HG02973 (cell line): ENCODE measurements at regions not wholly inside any gene's neighbourhood (a gene's known extent, or its start where the extent isn't known, plus 50 kb on each side); places are given as distances from the start of the nearest gene placed in this dataset.

Experiments
- ATAC-seq: cut with Tn5 transposase; IDR thresholded peaks from one replicate; pipeline ENCODE4 v1.9.1; 2021; ENCODE audit warnings: moderate library complexity; ENCODE audit not compliant: unreplicated experiment

DNA sequence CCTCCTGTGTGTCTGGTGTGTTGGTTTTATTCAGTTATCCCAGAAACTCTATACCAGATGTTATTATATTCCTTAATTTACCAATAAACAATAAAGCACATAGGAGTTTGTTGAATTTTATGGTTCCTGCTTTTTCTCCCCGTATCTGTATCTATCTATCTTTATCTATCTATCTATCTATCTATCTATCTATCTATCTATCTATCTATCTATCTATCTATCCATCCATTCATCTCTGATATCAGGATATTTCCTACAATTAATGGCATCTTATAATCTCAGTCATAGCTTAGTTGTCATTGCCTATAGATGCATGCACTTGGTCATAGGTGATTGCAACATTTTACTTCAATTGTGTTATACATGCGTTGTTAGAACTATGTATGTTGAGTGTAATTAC is 500.2 kb upstream of the ZEB2 start:
- no peak for ATAC-seq

DNA sequence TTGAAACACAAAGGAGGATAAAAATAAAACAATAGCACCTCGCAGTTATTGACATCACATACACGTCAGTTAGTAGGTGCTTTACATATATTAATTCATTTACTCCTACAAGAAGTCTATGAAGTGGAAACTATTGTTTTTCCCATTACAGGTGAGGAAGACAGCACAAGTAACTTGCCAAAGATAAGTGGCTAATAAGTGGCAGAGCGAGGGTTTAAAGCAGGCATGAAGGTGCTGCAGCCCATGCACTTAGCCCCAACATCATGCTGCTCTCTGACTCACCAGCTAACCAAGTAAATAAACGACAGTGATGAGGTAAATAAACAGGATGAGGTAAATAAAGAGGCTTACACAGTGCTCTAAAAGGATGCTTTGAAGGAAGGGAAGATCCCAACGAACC is 498.6 kb upstream of the ZEB2 start:
- no peak for ATAC-seq

DNA sequence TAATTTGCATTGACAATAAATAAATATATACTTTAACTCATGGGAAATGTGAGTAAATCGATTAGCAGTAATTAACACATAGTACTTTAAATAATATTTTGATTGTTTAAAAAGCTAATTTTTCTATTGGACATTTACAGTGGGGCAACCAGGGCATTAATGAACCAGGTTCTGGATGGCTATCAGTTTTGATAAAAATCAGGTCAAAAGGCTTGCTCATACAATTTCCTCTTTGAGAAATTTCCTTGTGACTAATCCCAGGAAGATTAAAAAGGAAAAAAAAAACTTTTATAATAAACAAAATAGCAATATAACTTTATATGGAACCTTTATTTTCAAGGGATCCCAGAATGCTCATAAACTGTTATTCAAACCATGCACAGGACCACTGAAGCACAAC is 497.2 kb upstream of the ZEB2 start:
- ATAC-seq: no peak

DNA sequence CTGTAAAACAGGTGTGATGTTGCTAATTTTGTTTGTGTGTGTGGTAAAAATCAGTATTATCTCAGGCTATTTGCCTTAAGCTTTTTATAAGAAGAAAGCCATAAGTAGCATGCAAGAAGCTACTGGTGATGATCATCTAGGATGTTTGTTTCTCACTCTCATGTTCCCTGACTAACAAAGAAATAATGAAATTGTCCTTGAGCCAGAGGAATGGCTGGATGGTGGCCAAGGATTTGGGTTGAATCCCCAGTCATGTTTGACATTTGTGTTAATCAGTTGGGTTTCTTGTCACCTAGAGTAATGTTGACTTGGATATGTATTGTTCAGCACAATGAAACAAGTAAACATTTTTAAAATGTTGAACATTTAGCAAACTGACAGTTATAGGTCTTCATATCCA is 496.8 kb upstream of the ZEB2 start:
- no peak for ATAC-seq

DNA sequence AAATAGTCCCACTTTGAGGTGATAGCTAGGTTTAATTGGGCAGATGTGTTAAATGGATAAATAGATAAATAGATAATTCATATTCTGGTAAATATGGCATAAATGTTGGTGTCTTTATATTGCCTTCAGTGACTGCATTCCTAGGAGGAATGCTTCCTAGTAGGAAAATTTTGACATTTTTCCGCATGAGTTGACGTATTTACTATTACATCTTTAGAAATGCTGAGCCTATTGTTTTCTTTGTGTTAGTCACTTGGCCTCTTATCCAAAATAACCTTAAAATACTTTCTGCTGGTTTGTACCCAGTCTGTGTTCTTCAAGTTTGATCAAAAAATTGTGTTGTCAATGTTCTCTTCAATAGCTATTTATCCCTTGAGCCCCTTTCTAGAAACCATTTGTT is 495.6 kb upstream of the ZEB2 start:
- ATAC-seq: no peak

DNA sequence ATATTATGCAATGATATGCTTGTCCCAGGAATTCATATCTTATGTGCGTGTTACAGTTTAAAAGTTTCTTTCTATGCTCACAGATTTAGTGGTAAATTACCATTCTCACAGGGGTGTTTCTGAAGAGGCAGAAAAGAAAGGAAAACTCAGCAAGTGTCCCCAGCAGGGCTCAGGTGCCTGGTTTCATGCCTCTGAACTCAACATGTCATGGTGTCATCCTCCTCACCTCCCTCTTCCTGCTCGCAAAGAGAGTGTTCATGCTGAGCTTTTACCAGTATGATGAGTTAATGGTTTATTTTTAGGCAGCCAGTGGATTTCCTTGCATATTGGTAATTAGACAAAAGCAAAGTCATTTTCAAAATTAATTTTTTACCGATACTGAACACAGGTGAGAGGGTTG is 492.9 kb upstream of the ZEB2 start:
- ATAC-seq: no peak

DNA sequence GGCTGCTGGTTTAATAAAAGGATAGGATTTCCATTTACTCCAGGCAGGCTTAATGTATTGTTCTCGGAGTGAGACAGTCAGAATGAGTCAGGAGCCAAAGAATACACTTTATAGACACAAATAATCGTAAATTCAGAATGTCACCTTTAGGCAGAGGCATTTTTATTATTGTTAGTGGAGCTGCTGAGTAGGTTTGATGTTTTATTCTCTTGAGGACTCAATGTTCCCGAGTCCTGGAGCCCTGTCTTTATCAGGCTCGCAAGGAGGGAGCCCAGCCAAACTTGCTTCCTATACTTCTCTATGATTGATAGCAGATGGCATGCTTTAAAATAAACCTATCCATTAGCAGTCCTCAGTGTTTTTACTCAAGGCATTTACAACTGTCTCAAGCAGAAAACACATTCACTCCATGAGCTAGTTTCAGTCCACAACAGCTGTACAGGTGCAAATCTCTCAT is 492.3 kb upstream of the ZEB2 start:
- ATAC-seq: no peak

DNA sequence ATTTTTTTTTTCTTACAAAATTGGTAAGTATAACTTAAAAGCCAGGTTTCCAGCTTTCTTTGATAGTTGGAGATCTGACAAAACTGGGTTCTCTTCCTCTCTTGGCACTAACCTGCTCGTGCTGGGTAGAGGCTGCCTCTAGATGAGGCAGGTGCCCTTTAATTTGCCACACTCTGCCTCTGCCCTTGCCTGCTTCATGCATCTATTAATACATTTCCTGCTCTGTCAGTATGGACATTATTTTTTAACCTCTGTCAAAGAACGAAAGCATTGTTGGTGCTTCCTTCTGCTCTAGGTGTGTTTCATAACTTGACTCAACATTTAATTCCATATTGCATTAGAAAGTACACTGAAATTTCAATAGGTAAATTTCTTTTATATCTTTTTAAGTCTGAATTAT is 490.7 kb upstream of the ZEB2 start:
- ATAC-seq: no peak

DNA sequence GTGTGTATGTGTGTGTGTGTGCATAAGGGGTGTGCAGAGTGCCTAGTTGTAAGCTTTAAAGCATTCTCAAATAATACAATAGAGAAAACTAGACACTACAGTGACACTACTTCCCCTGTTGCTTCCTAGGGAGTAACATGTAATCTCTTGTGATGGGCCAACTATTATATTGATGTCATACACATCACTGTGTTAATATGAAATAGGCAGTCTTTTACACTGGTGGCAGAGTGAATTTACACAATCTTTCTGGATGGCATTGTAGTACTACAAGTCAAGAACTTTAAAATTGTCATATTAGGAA is 488.0 kb upstream of the ZEB2 start:
- no peak for ATAC-seq

DNA sequence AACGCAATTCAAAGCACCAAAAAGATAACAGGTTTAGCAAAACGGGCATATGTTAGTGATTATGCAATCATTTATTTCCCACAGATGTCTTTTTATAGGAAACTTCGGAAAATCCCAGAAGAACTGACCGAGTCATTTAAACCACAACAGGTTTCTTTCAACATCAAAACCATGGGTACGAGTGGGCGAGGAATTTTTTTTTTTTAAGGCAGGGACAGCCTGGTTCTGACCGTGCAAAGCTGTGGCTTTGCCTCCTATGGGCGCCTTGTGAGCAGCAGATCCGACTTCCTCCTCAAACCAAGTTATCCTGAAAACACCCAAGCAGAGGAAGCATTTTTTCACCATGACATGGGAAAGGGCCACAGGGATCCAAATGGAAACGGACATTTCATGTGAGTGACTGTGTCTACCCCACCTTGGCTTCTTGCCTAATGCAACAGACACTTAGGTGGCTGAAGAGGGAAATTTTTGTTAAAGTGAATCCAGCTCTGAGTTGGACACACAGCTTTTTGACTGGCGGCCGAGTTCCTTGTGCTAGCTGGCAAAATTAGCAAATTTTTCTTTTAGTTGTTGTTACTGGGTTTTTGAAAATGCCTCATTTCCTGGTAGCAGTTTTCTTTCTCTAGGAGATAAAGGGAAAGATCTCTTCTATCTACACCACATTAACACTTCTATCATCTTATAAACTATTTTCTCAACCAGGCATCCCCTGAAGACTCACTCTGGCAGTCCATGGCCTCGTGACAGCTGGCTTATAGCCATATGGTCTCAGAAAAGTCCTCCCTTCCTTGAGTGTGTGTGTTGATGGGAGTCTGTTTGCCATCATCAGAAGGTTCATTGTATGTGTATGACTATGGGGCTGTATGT is 487.4 kb upstream of the ZEB2 start:
- ATAC-seq: no peak

DNA sequence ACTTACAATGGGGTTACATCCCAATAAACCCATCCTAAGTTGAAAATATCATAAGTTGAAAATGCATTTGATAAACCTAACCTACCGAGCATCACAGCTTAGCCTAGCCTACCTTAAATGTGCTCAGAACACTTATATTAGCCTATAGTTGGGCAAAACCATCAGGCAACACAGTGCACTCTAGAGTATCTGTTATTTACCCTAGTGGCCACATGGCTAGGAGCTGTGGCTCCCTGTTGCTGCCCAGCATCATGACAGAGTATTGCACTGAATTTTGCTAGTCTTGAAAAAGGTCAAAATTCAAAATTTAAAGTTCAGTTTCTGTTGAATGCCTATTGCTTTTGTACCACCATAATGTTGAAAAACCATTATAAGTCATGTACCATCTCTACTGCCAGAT is 482.7 kb upstream of the ZEB2 start:
- ATAC-seq: no peak

DNA sequence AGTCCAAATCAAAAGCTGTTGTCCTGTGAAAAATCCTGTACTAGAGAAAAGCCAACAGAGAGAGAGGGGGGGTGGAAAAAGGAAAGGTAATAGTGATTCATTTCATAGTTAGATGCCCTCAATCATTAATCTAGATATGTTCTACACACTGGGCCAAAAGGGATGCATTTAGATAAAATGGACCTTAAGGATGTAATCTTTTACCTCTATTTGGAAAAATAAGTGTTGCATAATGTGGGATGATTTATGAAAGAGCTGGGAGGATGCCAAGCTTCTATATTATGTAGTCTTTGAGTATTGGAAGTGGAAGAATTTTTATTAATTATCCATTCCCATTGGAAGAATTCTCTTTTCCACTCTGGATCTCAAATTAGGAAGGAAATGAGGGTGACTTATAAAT is 480.5 kb upstream of the ZEB2 start:
- ATAC-seq: no peak

DNA sequence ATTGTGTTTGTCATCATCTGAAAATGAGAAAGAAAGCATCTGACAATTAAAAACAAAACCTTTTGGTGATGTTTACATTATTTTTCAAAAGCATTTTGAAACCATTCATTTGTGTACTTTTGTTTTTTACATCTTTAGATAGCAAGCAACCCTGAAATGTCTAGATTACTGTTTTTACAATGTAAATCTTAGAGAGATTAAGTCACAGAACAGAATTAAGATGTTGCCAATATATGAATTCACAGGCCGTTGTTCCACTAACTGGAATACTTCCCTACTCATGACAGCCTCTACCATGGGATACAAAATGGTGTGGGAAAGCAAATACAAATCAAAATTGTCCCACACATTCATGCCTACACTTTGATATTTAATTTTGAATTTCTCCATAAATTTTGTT is 480.0 kb upstream of the ZEB2 start:
- ATAC-seq: no peak

DNA sequence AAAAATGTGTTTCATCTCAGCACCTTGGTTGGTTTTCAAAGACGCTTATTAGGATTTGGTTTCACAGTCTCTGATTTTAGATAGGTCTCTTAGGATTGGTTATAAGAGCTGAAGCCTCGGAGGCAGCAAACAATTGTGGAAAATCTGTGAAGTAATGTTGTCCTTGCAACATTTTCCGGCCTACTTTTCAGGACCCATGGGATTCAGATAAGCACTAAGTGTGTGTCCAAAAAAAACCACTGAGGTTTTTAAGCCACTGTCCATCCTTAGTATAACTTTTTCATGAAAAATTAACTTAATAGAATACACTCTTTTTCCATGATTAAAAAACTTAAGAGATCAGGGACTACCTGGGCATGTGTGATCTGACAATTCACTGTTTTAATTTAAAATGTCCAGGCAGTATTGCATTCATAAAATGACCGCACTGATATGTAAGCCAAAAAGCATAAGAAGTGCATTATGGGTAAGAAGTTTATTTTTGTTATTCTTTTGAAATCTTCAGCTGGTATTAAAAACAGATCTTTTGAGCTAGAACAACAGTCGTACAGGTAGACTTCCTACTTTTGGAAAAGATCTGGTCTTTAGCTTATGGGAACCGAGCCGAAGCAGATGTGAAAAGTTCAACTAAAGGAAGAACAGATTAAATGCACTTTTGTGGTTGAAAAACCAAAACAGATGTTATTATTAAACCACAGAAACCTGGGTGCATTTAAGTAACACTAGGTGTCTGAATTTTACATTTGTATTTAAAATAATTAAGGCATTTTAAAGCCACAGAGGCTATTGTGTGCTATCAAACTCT is 479.4 kb upstream of the ZEB2 start:
- ATAC-seq: no peak

DNA sequence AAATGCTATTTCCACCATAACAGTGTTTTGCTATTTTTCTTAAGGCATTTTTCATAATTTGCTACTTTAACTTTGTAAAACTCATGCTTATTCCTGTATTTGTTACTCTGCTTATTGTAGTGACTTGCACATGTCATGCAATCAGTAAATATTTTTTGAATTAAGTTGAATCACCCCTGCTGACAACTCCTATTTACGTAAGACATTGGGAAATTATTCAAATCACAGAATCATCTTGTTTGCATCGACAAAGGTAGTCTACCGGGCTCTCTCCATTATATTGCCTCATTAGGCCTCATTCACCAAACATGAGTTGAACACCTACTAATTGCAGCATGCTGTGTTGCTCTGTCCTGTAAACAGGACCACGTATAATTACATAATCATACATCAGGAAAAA is 478.5 kb upstream of the ZEB2 start:
- ATAC-seq: no peak

DNA sequence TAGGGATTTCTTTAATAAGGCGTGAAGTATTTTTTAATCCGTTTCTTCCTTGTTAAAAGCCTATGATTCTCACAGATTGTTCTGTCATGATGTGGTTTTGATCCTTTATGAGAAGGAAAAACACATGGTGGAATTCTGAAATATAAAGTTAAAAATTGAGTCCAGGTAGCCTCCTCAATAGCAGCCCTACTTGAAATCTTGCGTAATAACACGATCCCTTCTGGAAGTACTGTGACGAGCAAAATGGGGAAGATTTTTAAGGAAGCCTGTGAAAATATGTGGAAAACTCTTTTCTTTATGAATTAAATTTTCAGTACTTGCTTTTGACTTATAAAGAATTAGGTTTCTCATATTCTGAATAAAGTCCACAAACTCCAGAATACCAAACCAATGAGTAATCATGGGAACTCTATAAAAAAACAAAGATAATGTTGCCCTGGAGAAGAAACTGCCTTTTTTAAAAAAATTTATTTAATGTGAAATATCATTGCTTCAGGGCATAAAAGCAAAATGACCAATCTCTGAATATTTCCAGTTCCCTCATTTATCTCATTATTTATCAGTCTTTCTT is 476.4 kb upstream of the ZEB2 start:
- ATAC-seq: no peak

DNA sequence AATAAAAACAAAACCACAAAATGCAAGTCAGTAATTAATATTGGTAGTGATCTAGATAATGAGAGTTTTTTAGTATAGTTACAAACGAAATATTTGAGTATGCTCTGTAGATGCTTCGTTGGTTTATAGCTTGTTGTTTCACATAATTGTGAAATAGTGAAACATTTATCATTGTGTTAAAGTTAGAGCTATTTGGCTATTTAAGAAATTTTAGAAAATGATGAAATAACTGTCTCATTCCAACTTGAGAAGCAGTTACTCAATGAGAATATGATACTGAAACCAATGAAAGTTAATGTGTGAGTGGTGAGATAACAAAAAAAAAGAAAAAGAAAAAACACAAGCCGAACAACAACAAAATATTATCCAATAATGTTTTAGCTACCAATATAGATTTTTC is 475.6 kb upstream of the ZEB2 start:
- ATAC-seq: no peak

DNA sequence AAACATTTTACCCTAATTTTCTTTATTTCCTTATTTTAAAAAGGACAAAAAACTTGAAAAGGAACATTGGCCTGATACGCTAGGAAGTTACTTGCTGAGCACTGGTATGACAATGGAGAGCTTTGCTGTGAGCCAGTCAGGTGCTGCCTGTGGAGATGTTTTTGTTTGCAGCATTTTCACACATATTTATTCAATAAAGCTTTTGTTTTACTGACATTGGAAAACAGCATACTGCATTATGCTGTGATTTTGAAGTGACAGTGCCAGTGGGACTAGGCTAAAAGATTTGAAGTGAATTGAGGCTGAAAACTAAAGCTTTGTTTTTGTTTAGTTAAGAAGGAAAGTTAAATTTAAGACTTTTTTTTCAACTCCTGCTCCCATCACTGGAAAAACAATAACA is 470.7 kb upstream of the ZEB2 start:
- no peak for ATAC-seq

DNA sequence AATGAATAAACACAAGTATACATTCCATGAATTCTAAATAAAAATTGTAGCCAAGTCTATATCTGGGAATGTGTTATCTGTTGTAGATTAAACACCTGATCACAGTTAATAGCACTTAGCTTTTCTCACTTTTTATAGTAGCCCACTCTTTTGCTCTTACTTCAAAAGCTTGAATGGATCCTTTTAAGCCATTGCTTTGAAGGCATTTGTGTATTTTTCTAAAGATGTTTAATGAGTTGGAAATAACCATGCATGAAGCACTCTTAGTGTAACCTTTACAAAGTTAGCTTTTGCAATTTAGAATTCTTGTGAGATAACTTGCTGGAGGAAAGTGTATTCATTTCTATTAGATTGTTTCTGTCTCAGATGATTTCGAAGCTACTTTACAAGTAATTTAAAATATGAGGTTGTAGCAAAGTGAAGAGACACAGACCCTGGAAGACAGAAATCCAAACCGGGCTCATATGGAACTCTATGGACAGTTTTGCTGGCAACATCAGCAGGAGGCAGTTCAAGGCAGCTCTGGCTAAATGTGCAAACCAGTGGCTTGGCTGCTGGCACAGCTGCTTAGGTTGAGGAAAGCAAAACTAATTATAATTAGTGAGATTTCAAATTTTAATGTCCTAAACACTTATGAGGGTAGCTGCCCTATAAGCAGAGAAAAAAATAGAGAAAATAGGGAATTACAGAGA is 469.8 kb upstream of the ZEB2 start:
- ATAC-seq: no peak

DNA sequence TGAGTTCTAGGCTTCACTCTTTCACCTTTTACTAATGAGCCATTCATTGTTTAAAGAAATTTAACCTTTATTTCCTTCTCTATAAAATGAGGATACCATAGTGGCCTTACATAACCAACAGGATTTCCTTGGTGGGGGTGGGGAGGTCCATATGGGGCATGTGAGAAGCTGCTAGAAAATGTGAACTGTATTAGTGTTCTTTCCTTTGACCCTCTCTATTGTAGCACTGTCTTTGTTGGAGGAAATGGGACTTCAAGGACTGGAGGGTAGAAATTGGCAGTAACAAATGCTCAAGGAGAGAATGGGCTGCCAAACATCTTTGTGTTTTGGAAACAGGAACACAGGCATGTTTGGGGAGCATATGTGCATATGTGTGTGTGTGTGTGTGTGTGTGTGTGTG is 468.7 kb upstream of the ZEB2 start:
- no peak for ATAC-seq

DNA sequence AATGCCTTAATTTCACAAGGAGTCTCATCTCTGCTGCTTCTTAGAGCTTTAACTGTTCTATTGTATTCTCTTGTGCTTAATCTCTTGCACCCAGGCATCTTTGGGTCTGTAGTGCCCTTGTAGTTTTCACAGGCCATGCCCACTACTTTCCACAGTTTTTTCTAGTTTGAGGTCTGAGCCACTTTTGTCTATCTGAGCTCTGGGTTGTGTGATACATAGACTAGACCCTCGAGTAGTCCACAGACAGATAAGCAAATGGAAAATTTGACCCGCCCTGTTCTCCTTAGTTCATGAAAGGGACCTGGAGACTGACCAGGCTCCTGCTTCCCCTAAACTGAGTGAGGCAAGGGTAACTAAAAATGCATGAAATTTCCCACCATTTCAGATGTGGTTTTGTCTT is 466.8 kb upstream of the ZEB2 start:
- ATAC-seq: no peak

DNA sequence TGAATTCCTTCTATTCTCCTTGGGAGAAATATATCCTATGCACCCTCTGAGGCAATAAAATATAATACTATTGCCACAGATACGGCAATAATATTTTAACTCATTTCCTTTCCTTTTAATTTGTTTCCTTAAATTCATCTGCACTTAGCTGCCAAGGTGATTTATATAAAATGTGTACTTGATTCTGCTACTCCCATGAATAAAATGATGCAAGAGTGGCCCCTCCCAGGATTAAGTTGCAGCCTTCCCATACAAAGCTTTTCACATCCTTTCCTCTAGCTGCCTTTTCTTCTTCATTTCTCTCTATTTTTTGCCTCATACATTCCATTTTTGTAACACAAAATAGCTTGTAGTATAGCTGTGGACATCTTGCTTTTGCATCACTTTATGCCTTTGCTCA is 464.1 kb upstream of the ZEB2 start:
- ATAC-seq: no peak
